Ovary (tissue), 3 donors: ENCODE measurements at regions not wholly inside any gene's neighbourhood (a gene's known extent, or its start where the extent isn't known, plus 50 kb on each side); places are given as distances from the start of the nearest gene placed in this dataset.

Experiments
- POLR2A ChIP-seq: fragments of 450-650 bp; IDR thresholded peaks from one replicate; pipeline ENCODE4 v1.6.1; 2017; ENCODE audit warnings: antibody characterized with exemption, mild to moderate bottlenecking, moderate library complexity
- TF ChIP-seq, protein P1 (sequence below), 3 donors: fragments of 450-650 bp in 2 of 3; fragments of 200-600 bp in 1 of 3; IDR thresholded peaks; one replicate each; pipeline versions ENCODE4 v1.5.1 to v1.8.0; 2016 to 2022; ENCODE audit warnings: antibody characterized with exemption in 3 of 3, mild to moderate bottlenecking in 1 of 3
- donor health status: DM: no; HTN: no; CAD: no.

DNA sequence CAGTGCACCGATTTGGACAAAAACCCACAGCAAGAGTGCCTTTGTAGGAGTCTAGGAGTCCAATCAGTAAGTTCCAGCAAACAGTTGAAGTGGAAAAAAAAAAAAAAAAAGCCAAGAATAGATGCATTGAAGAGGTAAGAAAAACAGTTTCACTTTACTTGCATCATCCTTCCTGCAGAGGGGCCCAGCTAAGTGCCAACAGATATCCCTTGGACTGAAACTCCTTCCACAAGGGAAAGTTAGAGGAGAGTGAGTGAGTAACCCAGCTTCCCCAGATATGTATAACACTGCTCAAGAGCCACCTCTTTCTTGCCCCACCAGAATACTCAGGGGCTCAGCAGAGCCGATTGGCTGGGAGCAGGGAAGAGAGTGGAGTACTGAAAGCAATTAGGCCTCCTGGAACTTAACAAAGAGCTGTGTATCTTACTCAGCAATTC is 617.7 kb upstream of the SMIM31 start:
- no peak for TF ChIP-seq POLR2A
- TF ChIP-seq, protein P1, sequence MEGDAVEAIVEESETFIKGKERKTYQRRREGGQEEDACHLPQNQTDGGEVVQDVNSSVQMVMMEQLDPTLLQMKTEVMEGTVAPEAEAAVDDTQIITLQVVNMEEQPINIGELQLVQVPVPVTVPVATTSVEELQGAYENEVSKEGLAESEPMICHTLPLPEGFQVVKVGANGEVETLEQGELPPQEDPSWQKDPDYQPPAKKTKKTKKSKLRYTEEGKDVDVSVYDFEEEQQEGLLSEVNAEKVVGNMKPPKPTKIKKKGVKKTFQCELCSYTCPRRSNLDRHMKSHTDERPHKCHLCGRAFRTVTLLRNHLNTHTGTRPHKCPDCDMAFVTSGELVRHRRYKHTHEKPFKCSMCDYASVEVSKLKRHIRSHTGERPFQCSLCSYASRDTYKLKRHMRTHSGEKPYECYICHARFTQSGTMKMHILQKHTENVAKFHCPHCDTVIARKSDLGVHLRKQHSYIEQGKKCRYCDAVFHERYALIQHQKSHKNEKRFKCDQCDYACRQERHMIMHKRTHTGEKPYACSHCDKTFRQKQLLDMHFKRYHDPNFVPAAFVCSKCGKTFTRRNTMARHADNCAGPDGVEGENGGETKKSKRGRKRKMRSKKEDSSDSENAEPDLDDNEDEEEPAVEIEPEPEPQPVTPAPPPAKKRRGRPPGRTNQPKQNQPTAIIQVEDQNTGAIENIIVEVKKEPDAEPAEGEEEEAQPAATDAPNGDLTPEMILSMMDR (IDR thresholded peaks at IDR 0.05), result no peak
